GM21825 (cell line): ENCODE measurements at regions not wholly inside any gene's neighbourhood (a gene's known extent, or its start where the extent isn't known, plus 50 kb on each side); places are given as distances from the start of the nearest gene placed in this dataset.
"Not testable (repeated sequence)": the region's sequence is repeated elsewhere in the genome, so short reads cannot be mapped to it uniquely, and the experiment has no call there.

Experiments used
- ATAC-seq: cut with Tn5 transposase; IDR thresholded peaks from one replicate; pipeline ENCODE4 v1.9.1; 2021; ENCODE audit warnings: mild to moderate bottlenecking, moderate library complexity; ENCODE audit not compliant: unreplicated experiment

DNA sequence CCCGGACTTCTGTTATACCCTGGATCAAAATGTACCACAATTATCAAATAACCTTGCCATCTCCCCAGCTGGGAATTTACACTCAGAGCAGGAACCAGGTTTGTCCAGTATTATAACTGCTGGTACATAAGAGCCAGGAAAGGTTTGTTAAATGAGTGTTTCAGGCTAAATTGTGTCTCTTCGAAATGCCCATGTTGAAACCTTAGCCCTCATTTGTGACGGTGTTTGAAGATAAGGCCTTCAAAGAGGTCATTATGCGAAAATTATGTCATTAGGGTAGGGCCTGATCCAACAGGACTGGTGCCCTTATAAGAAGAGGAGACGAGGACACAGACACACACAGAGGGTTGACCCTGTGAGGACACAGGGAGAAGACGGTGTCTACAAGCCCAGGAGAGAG is 73.5 kb upstream of the DHRSX start:
- ATAC-seq, result no peak

- no peak for ATAC-seq
Measured at GRCh38 chrX:2572740-2573139, 72.0 kb upstream of the DHRSX start.

DNA sequence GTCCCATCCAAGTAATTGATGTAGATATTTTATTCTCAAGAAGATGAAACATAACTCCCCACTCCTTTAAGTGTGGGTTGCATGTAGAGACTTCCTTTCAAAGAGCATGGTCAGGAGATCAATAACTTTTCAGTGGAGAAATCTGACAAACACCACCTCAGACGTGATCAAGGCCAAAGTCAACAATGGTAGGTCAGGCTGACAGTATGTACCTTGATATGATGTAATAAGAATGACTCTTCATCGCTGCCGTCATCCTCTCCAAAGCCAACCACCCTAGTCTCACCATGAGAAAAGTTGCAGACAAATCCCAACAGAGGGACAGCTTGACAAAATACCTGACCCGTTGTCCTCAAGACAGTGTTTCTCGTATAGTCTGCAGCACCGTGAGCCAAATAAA is 67.3 kb upstream of the DHRSX start:
- ATAC-seq, result no peak

- no peak for ATAC-seq
Measured at GRCh38 chrX:2566055-2566454, 65.3 kb upstream of the DHRSX start.

DNA sequence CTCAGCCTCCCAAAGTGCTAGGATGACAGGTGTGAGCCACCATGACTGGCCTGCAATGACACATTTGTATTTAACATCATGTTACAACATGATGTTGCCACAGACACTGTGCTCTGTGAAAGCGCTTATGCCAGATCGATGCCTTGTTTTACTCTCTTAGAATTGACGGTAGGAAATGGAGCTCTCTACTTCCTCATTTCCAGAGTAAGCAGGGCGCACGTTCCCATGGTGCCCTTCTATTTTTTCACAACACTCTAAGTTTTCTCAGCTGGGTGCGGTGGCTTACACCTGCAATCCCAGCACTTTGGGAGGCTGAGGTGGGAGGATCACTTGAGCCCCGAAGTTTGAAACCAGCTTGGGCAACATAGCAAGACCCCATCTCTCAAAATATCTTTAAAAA is 60.7 kb upstream of the DHRSX start:
- ATAC-seq, result no peak

DNA sequence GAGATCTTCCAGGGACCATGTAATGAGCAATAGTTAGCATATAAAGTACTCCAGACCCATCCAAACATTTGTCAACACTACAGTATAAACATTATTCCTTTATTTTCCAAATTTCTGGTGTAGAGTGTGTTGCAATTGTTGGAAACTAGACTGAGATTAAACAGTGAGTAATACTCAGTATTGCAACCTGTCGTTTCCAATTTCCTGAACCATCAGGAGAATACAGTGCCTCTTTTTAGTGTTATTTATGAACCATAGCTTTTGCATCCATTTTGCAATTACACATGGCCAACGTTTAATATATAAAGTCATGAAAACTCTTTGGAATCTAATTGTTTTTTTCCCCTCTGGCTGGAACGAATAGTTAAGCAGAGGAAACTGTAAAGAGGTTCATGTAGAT is 58.3 kb upstream of the DHRSX start:
- no peak for ATAC-seq

- no peak for ATAC-seq
Measured at GRCh38 chrX:2554891-2555290, 54.1 kb upstream of the DHRSX start.

DNA sequence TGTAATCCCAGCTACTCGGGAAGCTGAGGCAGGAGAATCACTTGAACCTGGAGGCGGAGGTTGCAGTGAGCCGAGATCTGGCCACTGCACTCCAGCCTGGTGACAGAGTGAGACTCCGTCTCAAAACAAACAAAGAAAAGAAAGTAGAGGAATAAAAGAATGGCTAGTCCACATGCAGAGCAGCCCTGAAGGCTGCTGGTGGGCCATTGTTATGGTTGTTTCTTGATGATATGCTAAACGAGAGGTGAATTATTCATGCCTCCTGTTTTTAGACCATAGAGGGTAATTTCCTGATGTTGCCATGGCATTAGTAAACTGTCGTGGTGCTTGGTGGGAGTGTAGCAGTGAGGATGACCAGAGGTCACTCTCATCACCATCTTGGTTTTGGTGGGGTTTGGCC is 53.3 kb upstream of the DHRSX start:
- ATAC-seq, result not testable (repeated sequence)

DNA sequence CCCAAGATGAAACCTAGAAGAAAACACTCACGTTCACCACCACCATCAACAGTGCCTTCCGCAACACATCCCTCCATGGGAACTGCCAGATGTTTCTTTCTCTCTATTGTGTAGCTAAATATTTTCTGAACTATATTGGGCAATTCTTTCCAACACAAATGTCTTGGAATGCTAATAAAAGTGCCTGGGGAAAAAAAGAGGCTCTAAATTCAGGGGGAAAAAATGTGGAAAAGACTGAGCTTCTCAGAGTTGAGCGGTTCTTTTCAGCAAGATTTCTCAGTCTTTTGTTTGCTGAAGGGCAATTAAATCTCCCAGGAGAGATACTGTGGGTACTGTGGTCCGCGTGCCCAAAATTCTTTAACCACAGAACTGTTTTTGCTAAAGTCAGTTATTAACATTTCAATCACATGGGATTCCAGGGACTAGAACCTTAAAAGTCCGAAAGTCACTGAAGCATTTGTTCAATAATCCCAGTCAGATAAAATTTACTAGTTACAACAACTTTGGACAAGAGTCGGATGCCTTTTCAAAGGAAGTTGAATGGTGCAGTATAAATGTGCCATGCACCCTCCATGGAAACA is 51.9 kb upstream of the DHRSX start:
- no peak for ATAC-seq

GRCh38 chrX:2550328-2551020 is 49.7 kb upstream of the DHRSX start:
- no peak for ATAC-seq
